Activated naive CD4-positive, alpha-beta T cell treated with anti-CD3 and anti-CD28 coated beads, Interleukin-2, amount 50 U/mL, for 72 hours (primary cell): ENCODE measurements at regions not wholly inside any gene's neighbourhood (a gene's known extent, or its start where the extent isn't known, plus 50 kb on each side); places are given as distances from the start of the nearest gene placed in this dataset.
A peak's percentile ranks its signal among the peaks of the same experiment; 100 is the strongest.

Experiments used
- ATAC-seq, 2 donors: fragments of 150-1000 bp; cut with Tn5 transposase; 2 replicates each; pipeline ENCODE4 v1.10.0; 2021; ENCODE audit warnings: mild to moderate bottlenecking in 2 of 2, moderate library complexity in 2 of 2
- DNase-seq, 2 donors: peaks; one replicate each; pipeline ENCODE4 v3.0.0; 2021 to 2022; ENCODE audit warnings: low spot score in 2 of 2
- H3K27ac Mint-ChIP-seq, 2 donors: one replicate each; pipeline ENCODE4 v1.8.0; 2022; ENCODE audit warnings: mild to moderate bottlenecking in 2 of 2, mixed read lengths in 2 of 2
- H3K36me3 Mint-ChIP-seq, 2 donors: one replicate each; pipeline ENCODE4 v1.8.0; 2022; ENCODE audit warnings: mixed read lengths in 2 of 2
- H3K9me3 Mint-ChIP-seq, 2 donors: one replicate each; pipeline ENCODE4 v1.8.0; 2022; ENCODE audit warnings: mixed read lengths in 2 of 2

GRCh38 chr4:18403327-18403726, 381.8 kb upstream of the LCORL start:
- no peak overlapping the region for H3K27ac Mint-ChIP-seq
- no peaks in the 10 kb centered on the region for H3K36me3 Mint-ChIP-seq
- DNase-seq (no peak), ATAC-seq (no peak)
- H3K9me3 Mint-ChIP-seq = no peaks in the 10 kb centered on the region

GRCh38 chr4:18401868-18402267, 380.3 kb upstream of the LCORL start:
- Mint-ChIP-seq H3K27ac (no peak overlapping the region), H3K36me3 (no peaks in the 10 kb centered on the region), H3K9me3 (no peaks in the 10 kb centered on the region)
- no peak for DNase-seq
- no peak for ATAC-seq

- no peaks in the 10 kb centered on the region for H3K9me3 Mint-ChIP-seq
Measured at GRCh38 chr4:18401425-18401824, 379.9 kb upstream of the LCORL start.

GRCh38 chr4:18398661-18399060, 377.1 kb upstream of the LCORL start:
- Mint-ChIP-seq H3K27ac (no peak overlapping the region), H3K9me3 (no peaks in the 10 kb centered on the region), H3K36me3 (no peaks in the 10 kb centered on the region)
- ATAC-seq = no peak
- no peak for DNase-seq

More at GRCh38 chr4:18401425-18401824, 379.9 kb upstream of the LCORL start:
- Mint-ChIP-seq H3K27ac (no peak overlapping the region), H3K36me3 (no peaks in the 10 kb centered on the region)
- ATAC-seq (no peak), DNase-seq (no peak)

- Mint-ChIP-seq H3K27ac (no peak overlapping the region), H3K36me3 (no peaks in the 10 kb centered on the region), H3K9me3 (no peaks in the 10 kb centered on the region)
- DNase-seq (no peak), ATAC-seq (no peak)
Measured at GRCh38 chr4:18397681-18398390, 376.3 kb upstream of the LCORL start.

- ATAC-seq (no peak), DNase-seq (no peak)
- Mint-ChIP-seq H3K36me3 (no peaks in the 10 kb centered on the region), H3K9me3 (no peaks in the 10 kb centered on the region), H3K27ac (no peak overlapping the region)
Measured at GRCh38 chr4:18394656-18395055, 373.1 kb upstream of the LCORL start.

- DNase-seq (no peak), ATAC-seq (no peak)
- Mint-ChIP-seq H3K9me3 (no peaks in the 10 kb centered on the region), H3K36me3 (no peaks in the 10 kb centered on the region), H3K27ac (no peak overlapping the region)
Measured at GRCh38 chr4:18391354-18391728, 369.8 kb upstream of the LCORL start.

- DNase-seq = no peak
- ATAC-seq = no peak
- H3K27ac Mint-ChIP-seq = no peak overlapping the region
- H3K9me3 Mint-ChIP-seq = no peaks in the 10 kb centered on the region
- H3K36me3 Mint-ChIP-seq = no peaks in the 10 kb centered on the region
Measured at GRCh38 chr4:18390655-18391353, 369.2 kb upstream of the LCORL start.

- no peak for DNase-seq
- Mint-ChIP-seq H3K36me3 (no peaks in the 10 kb centered on the region), H3K27ac (no peak overlapping the region), H3K9me3 (peaks cover 3 to 12% of the 10 kb centered on the region in 2 donors)
- ATAC-seq = no peak
Measured at GRCh38 chr4:18389115-18389514, 367.6 kb upstream of the LCORL start.

GRCh38 chr4:18388039-18388438, 366.5 kb upstream of the LCORL start:
- no peaks in the 10 kb centered on the region for H3K36me3 Mint-ChIP-seq
- no peak overlapping the region for H3K27ac Mint-ChIP-seq
- ATAC-seq (no peak), DNase-seq (no peak)
- H3K9me3 Mint-ChIP-seq = peaks cover 7 to 13% of the 10 kb centered on the region in 2 donors

- ATAC-seq (no peak), DNase-seq (no peak)
- no peak overlapping the region for H3K27ac Mint-ChIP-seq
- H3K9me3 Mint-ChIP-seq = peaks cover 11 to 13% of the 10 kb centered on the region in 2 donors
- H3K36me3 Mint-ChIP-seq = no peaks in the 10 kb centered on the region
Measured at GRCh38 chr4:18381186-18381585, 359.6 kb upstream of the LCORL start.

- ATAC-seq (no peak), DNase-seq (no peak)
- Mint-ChIP-seq H3K27ac (no peak overlapping the region), H3K9me3 (no peaks in the 10 kb centered on the region), H3K36me3 (no peaks in the 10 kb centered on the region)
Measured at GRCh38 chr4:18369561-18369960, 348.0 kb upstream of the LCORL start.

- Mint-ChIP-seq H3K36me3 (no peaks in the 10 kb centered on the region), H3K27ac (no peak overlapping the region)
- ATAC-seq = peak in 1 of 2 donors; percentile 59
Measured at GRCh38 chr4:18366892-18367291, 345.3 kb upstream of the LCORL start.

GRCh38 chr4:18366136-18366535, 344.6 kb upstream of the LCORL start:
- ATAC-seq (no peak), DNase-seq (no peak)
- Mint-ChIP-seq H3K9me3 (no peaks in the 10 kb centered on the region), H3K36me3 (no peaks in the 10 kb centered on the region), H3K27ac (no peak overlapping the region)

More at GRCh38 chr4:18366892-18367291, 345.3 kb upstream of the LCORL start:
- no peak for DNase-seq
- no peaks in the 10 kb centered on the region for H3K9me3 Mint-ChIP-seq

GRCh38 chr4:18343581-18343980, 322.0 kb upstream of the LCORL start:
- no peak for ATAC-seq
- H3K36me3 Mint-ChIP-seq = peaks cover 0 to 7% of the 10 kb centered on the region in 2 donors
- no peak overlapping the region for H3K27ac Mint-ChIP-seq
- peaks cover 3 to 13% of the 10 kb centered on the region in 2 donors for H3K9me3 Mint-ChIP-seq
- no peak for DNase-seq

GRCh38 chr4:18342847-18343246, 321.3 kb upstream of the LCORL start:
- ATAC-seq (no peak), DNase-seq (no peak)
- H3K27ac Mint-ChIP-seq = no peak overlapping the region
- H3K9me3 Mint-ChIP-seq = peaks cover 3 to 13% of the 10 kb centered on the region in 2 donors
- peaks cover 0 to 7% of the 10 kb centered on the region in 2 donors for H3K36me3 Mint-ChIP-seq

GRCh38 chr4:18321956-18322530, 300.5 kb upstream of the LCORL start:
- Mint-ChIP-seq H3K36me3 (no peaks in the 10 kb centered on the region), H3K27ac (no peak overlapping the region), H3K9me3 (peaks cover 0 to 5% of the 10 kb centered on the region in 2 donors)
- DNase-seq (no peak), ATAC-seq (no peak)

GRCh38 chr4:18319431-18319830, 297.9 kb upstream of the LCORL start:
- Mint-ChIP-seq H3K36me3 (no peaks in the 10 kb centered on the region), H3K9me3 (peaks cover 0 to 8% of the 10 kb centered on the region in 2 donors)
- ATAC-seq = no peak

More at GRCh38 chr4:18319431-18319830, 297.9 kb upstream of the LCORL start:
- no peak for DNase-seq
- no peak overlapping the region for H3K27ac Mint-ChIP-seq
